PC-3 (cell line): ENCODE measurements at regions not wholly inside any gene's neighbourhood (a gene's known extent, or its start where the extent isn't known, plus 50 kb on each side); places are given as distances from the start of the nearest gene placed in this dataset.

Experiments used
- EZH2phosphoT487 ChIP-seq: fragments of 300-600 bp; sonication (generic); IDR thresholded peaks from 2 replicates; pipeline ENCODE4 v1.6.1; 2018; ENCODE audit warnings: mild to moderate bottlenecking, antibody characterized with exemption, low read length, borderline replicate concordance
- TF ChIP-seq, protein P1 (sequence below): fragments of 300-600 bp; sonication (generic); conservative IDR thresholded peaks from 2 replicates; pipeline ENCODE4 v1.5.1; 2017; ENCODE audit warnings: antibody characterized with exemption, low read depth, mild to moderate bottlenecking, low read length

DNA sequence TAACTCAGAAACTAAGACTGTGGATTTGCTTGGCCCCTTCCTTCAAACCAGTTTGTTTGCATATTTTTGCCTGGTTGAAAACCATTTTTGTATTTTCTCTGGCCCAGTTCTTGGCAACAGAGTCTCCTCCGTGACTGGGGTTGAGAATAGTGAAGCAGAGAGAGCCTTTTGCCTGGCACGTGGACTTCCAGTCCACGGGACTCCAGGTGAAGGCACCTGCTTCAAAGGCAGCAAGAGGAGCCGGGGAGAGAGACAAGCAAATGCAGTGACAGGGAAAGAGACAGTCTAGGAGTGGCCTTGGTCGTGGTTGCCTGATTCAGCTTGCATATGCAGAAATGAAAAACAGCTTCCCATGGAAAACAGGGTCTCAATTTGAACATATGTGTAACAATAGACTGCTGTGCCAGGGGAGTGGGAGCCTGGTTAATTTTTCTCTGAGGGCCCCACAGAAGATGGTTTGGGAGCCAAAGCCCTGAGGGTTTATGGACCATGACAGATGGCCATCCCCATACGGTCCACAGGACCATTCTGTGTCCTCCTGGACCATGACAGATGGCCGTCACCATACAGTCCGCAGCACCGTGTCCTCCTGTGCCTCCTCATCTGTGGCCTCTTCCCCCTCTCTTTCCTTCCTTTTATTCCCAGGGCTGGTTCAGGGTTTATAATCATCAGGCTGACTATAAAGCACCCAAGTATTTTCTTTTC, 272.2 kb upstream of the RASGEF1B start:
- TF ChIP-seq, protein P1, sequence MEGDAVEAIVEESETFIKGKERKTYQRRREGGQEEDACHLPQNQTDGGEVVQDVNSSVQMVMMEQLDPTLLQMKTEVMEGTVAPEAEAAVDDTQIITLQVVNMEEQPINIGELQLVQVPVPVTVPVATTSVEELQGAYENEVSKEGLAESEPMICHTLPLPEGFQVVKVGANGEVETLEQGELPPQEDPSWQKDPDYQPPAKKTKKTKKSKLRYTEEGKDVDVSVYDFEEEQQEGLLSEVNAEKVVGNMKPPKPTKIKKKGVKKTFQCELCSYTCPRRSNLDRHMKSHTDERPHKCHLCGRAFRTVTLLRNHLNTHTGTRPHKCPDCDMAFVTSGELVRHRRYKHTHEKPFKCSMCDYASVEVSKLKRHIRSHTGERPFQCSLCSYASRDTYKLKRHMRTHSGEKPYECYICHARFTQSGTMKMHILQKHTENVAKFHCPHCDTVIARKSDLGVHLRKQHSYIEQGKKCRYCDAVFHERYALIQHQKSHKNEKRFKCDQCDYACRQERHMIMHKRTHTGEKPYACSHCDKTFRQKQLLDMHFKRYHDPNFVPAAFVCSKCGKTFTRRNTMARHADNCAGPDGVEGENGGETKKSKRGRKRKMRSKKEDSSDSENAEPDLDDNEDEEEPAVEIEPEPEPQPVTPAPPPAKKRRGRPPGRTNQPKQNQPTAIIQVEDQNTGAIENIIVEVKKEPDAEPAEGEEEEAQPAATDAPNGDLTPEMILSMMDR: no peak
- TF ChIP-seq EZH2phosphoT487: no peak
